ENCODE measurements at regions not wholly inside any gene's neighbourhood (a gene's known extent, or its start where the extent isn't known, plus 50 kb on each side); places are given as distances from the start of the nearest gene placed in this dataset.

DNA sequence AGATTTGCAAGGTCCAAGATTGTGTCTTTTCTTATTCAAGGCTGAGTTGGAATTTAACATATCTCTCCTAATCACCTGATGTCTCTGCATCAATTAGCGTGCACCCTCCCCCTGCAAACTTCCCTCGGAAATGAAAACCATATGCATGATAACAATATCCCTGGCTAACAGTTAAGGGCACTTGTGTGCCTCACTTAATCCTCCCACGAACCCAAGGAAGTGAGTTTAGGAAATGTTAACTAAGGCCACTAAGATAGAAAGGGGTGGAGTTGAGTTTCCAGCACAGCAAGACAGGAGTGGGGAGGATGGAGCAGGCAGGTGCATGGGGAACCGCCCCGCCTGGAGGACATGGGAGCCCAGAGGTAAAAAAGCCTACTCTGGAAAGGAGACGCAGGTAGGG is 52.4 kb upstream of the PTMA start:
- TF ChIP-seq EP300 (conservative IDR thresholded peaks at IDR 0.05; ENCODE audit: poor library complexity, severe bottlenecking) (no peak), EZH2 (IDR thresholded peaks at IDR 0.05; ENCODE audit: borderline replicate concordance, insufficient read depth, low read length, poor library complexity, severe bottlenecking) (no peak), RAD21 (conservative IDR thresholded peaks at IDR 0.05) (no peak), TAF1 (IDR thresholded peaks at IDR 0.05; ENCODE audit: low read depth) (no peak), POLR2AphosphoS5 (IDR thresholded peaks at IDR 0.05) (no peak), SMC3 (conservative IDR thresholded peaks at IDR 0.05; ENCODE audit: poor library complexity) (no peak), MXI1 (conservative IDR thresholded peaks at IDR 0.05; ENCODE audit: poor library complexity, severe bottlenecking) (no peak)
- TF ChIP-seq, protein P1, sequence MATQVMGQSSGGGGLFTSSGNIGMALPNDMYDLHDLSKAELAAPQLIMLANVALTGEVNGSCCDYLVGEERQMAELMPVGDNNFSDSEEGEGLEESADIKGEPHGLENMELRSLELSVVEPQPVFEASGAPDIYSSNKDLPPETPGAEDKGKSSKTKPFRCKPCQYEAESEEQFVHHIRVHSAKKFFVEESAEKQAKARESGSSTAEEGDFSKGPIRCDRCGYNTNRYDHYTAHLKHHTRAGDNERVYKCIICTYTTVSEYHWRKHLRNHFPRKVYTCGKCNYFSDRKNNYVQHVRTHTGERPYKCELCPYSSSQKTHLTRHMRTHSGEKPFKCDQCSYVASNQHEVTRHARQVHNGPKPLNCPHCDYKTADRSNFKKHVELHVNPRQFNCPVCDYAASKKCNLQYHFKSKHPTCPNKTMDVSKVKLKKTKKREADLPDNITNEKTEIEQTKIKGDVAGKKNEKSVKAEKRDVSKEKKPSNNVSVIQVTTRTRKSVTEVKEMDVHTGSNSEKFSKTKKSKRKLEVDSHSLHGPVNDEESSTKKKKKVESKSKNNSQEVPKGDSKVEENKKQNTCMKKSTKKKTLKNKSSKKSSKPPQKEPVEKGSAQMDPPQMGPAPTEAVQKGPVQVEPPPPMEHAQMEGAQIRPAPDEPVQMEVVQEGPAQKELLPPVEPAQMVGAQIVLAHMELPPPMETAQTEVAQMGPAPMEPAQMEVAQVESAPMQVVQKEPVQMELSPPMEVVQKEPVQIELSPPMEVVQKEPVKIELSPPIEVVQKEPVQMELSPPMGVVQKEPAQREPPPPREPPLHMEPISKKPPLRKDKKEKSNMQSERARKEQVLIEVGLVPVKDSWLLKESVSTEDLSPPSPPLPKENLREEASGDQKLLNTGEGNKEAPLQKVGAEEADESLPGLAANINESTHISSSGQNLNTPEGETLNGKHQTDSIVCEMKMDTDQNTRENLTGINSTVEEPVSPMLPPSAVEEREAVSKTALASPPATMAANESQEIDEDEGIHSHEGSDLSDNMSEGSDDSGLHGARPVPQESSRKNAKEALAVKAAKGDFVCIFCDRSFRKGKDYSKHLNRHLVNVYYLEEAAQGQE (IDR thresholded peaks at IDR 0.05; ENCODE audit: borderline replicate concordance): no peak
- TF ChIP-seq, protein P2, sequence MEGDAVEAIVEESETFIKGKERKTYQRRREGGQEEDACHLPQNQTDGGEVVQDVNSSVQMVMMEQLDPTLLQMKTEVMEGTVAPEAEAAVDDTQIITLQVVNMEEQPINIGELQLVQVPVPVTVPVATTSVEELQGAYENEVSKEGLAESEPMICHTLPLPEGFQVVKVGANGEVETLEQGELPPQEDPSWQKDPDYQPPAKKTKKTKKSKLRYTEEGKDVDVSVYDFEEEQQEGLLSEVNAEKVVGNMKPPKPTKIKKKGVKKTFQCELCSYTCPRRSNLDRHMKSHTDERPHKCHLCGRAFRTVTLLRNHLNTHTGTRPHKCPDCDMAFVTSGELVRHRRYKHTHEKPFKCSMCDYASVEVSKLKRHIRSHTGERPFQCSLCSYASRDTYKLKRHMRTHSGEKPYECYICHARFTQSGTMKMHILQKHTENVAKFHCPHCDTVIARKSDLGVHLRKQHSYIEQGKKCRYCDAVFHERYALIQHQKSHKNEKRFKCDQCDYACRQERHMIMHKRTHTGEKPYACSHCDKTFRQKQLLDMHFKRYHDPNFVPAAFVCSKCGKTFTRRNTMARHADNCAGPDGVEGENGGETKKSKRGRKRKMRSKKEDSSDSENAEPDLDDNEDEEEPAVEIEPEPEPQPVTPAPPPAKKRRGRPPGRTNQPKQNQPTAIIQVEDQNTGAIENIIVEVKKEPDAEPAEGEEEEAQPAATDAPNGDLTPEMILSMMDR (IDR thresholded peaks at IDR 0.05; ENCODE audit: poor library complexity, severe bottlenecking): no peak
- H3K79me2 ChIP-seq (replicated peaks; ENCODE audit: insufficient read depth, low read length): no peaks in the 10 kb centered on the region
- no peaks in the 10 kb centered on the region for H3K27me3 ChIP-seq (ENCODE audit: insufficient read depth, low read depth, low read length)
- H3K9ac ChIP-seq (ENCODE audit: low read length): no peak overlapping the region
- H3K36me3 ChIP-seq (ENCODE audit: insufficient read depth, low read length): no peaks in the 10 kb centered on the region
- H3K9me2 ChIP-seq (ENCODE audit: insufficient read depth, low read length): no peaks in the 10 kb centered on the region
- H3K4me2 ChIP-seq (ENCODE audit: low read length): no peak overlapping the region
- no peak overlapping the region for H3K27ac ChIP-seq (ENCODE audit: low read length)
- H2AFZ ChIP-seq (ENCODE audit: low read depth, low read length): no peak overlapping the region
- H3K4me3 ChIP-seq (ENCODE audit: low read length): no peak overlapping the region
- no peaks in the 10 kb centered on the region for H4K20me1 ChIP-seq (ENCODE audit: insufficient read depth)
- H3F3A ChIP-seq (ENCODE audit: insufficient read depth, low read length, poor library complexity, severe bottlenecking): no peaks in the 10 kb centered on the region
- H3K9me3 ChIP-seq (ENCODE audit: low read length): no peaks in the 10 kb centered on the region

Small RNA genes in the stretch of these regions (small RNA-seq; reads per million reads assigned to genes)
- gene RN7SL499P: 0 reads per million in 3 experiments
